ENCODE measurements at regions not wholly inside any gene's neighbourhood (a gene's known extent, or its start where the extent isn't known, plus 50 kb on each side); places are given as distances from the start of the nearest gene placed in this dataset.

- no peak for FAIRE-seq
- no peaks in the 10 kb centered on the region for H3K27me3 ChIP-seq (ENCODE audit: control insufficient read depth, insufficient read depth, low read length)
- TF ChIP-seq CTCF (IDR thresholded peaks at IDR 0.05; ENCODE audit: insufficient read depth, low read length, severe bottlenecking) = no peak
These were observed 231.2 kb downstream of the PRDM2 start for GRCh38 chr1:13931226-13931625.

GRCh38 chr1:13935336-13935735 is 235.3 kb downstream of the PRDM2 start:
- FAIRE-seq (no peak), DNase-seq (ENCODE audit: low read depth) (no peak)
- H3K36me3 ChIP-seq (ENCODE audit: control insufficient read depth, insufficient read depth, low read length) = no peaks in the 10 kb centered on the region
- no peak overlapping the region for H3K4me3 ChIP-seq (ENCODE audit: low read depth, low read length)
- no peaks in the 10 kb centered on the region for H3K27me3 ChIP-seq (ENCODE audit: control insufficient read depth, insufficient read depth, low read length)
- no peak for TF ChIP-seq CTCF (IDR thresholded peaks at IDR 0.05; ENCODE audit: insufficient read depth, low read length, severe bottlenecking)

More at GRCh38 chr1:13931226-13931625, 231.2 kb downstream of the PRDM2 start:
- Histone ChIP-seq H3K36me3 (ENCODE audit: control insufficient read depth, insufficient read depth, low read length) (no peaks in the 10 kb centered on the region), H3K4me3 (ENCODE audit: low read depth, low read length) (no peak overlapping the region)
- no peak for DNase-seq (ENCODE audit: low read depth)

GRCh38 chr1:13941315-13941714 is 241.3 kb downstream of the PRDM2 start:
- FAIRE-seq (no peak), DNase-seq (ENCODE audit: low read depth) (no peak)
- H3K27me3 ChIP-seq (ENCODE audit: control insufficient read depth, insufficient read depth, low read length) = no peaks in the 10 kb centered on the region
- H3K36me3 ChIP-seq (ENCODE audit: control insufficient read depth, insufficient read depth, low read length) = no peaks in the 10 kb centered on the region
- TF ChIP-seq CTCF (IDR thresholded peaks at IDR 0.05; ENCODE audit: insufficient read depth, low read length, severe bottlenecking) = no peak
- H3K4me3 ChIP-seq (ENCODE audit: low read depth, low read length) = no peak overlapping the region

GRCh38 chr1:13943055-13943454 is 243.1 kb downstream of the PRDM2 start:
- DNase-seq (ENCODE audit: low read depth) = no peak
- H3K36me3 ChIP-seq (ENCODE audit: control insufficient read depth, insufficient read depth, low read length) = no peaks in the 10 kb centered on the region
- no peak overlapping the region for H3K4me3 ChIP-seq (ENCODE audit: low read depth, low read length)
- no peak for FAIRE-seq
- TF ChIP-seq CTCF (IDR thresholded peaks at IDR 0.05; ENCODE audit: insufficient read depth, low read length, severe bottlenecking) = no peak
- H3K27me3 ChIP-seq (ENCODE audit: control insufficient read depth, insufficient read depth, low read length) = no peaks in the 10 kb centered on the region

GRCh38 chr1:13945856-13946255 is 245.9 kb downstream of the PRDM2 start:
- H3K27me3 ChIP-seq (ENCODE audit: control insufficient read depth, insufficient read depth, low read length) = no peaks in the 10 kb centered on the region
- TF ChIP-seq CTCF (IDR thresholded peaks at IDR 0.05; ENCODE audit: insufficient read depth, low read length, severe bottlenecking) = no peak
- no peaks in the 10 kb centered on the region for H3K36me3 ChIP-seq (ENCODE audit: control insufficient read depth, insufficient read depth, low read length)
- H3K4me3 ChIP-seq (ENCODE audit: low read depth, low read length) = no peak overlapping the region
- no peak for FAIRE-seq
- no peak for DNase-seq (ENCODE audit: low read depth)

- DNase-seq (ENCODE audit: low read depth) (no peak), FAIRE-seq (no peak)
- H3K4me3 ChIP-seq (ENCODE audit: low read depth, low read length) = no peak overlapping the region
- H3K36me3 ChIP-seq (ENCODE audit: control insufficient read depth, insufficient read depth, low read length) = no peaks in the 10 kb centered on the region
- H3K27me3 ChIP-seq (ENCODE audit: control insufficient read depth, insufficient read depth, low read length) = no peaks in the 10 kb centered on the region
- TF ChIP-seq CTCF (IDR thresholded peaks at IDR 0.05; ENCODE audit: insufficient read depth, low read length, severe bottlenecking) = no peak
These were observed 247.7 kb downstream of the PRDM2 start for GRCh38 chr1:13947658-13948057.

Measured in bronchial epithelial cell (primary cell).